Skeletal muscle satellite cell (primary cell): ENCODE measurements at regions not wholly inside any gene's neighbourhood (a gene's known extent, or its start where the extent isn't known, plus 50 kb on each side); places are given as distances from the start of the nearest gene placed in this dataset.
"Not testable (repeated sequence)": the region's sequence is repeated elsewhere in the genome, so short reads cannot be mapped to it uniquely, and the experiment has no call there.

Source experiments
- H3K27me3 ChIP-seq: 2 replicates; pipeline ENCODE4 v1.7.0; 2013; ENCODE audit warnings: low read length; ENCODE audit not compliant: control insufficient read depth, insufficient read depth
- H3K36me3 ChIP-seq: 2 replicates; pipeline ENCODE4 v1.7.0; 2013; ENCODE audit warnings: mild to moderate bottlenecking, control low read depth, low read length; ENCODE audit not compliant: insufficient read depth
- H3K4me1 ChIP-seq: 2 replicates; pipeline ENCODE4 v1.7.0; 2013; ENCODE audit warnings: low read length; ENCODE audit not compliant: control insufficient read depth, insufficient read depth
- H3K4me2 ChIP-seq: 2 replicates; pipeline ENCODE4 v1.7.0; 2013; ENCODE audit warnings: mild to moderate bottlenecking, low read length
- H3K4me3 ChIP-seq: 2 replicates; pipeline ENCODE4 v1.7.0; 2013; ENCODE audit warnings: low read length
- H3K9ac ChIP-seq: 2 replicates; pipeline ENCODE4 v1.7.0; 2013; ENCODE audit warnings: mild to moderate bottlenecking, low read depth, low read length, moderate library complexity
- H3K9me3 ChIP-seq: replicated peaks from 2 replicates; pipeline ENCODE4 v1.7.0; 2013; ENCODE audit warnings: mild to moderate bottlenecking, control low read depth, low read length

DNA sequence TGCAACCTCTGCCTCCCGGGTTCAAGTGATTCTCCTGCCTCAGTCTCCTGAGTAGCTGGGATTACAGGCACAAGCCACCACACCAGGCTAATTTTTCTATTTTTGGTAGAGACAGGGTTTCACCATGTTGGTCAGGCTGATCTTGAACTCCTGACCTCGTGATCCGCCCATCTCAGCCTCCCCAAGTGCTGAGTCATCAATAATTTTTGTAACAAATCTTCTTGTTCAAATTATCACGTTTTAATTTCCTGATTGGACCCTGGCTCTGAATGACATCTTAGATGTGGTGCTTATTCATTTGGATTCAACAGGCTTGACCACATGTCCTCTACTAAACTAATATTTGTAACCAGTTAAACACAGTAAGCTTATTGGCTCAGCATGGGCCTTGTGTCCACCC lies 151.3 kb upstream of the TGFBR2 start:
- H3K9ac ChIP-seq, H3K4me3 ChIP-seq, H3K4me2 ChIP-seq, H3K9me3 ChIP-seq, H3K27me3 ChIP-seq, H3K4me1 ChIP-seq, H3K36me3 ChIP-seq: not testable (repeated sequence)

GRCh38 chr3:30455840-30456239 lies 150.6 kb upstream of the TGFBR2 start:
- Histone ChIP-seq H3K36me3 (no peaks in the 10 kb centered on the region), H3K4me1 (no peaks in the 10 kb centered on the region), H3K9ac (no peak overlapping the region), H3K4me2 (no peak overlapping the region), H3K27me3 (no peaks in the 10 kb centered on the region), H3K9me3 (no peaks in the 10 kb centered on the region), H3K4me3 (no peak overlapping the region)

DNA sequence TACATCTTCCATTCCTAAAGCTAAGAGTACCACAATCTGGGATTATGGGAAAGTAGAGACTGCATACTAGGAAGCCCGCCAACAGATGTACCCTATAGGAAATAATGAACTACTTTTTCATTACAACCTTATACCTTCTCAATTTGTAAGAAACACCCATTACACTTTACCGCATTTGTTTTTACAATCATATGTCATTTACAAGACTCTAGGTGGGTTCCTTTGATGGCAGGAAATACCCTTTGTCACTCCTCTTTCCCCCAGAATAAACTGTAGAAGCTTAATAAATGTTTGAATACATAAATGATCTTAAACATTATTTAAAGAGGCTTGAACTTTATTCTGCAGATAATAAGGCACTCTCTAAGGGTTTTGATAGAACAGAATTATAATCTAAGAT lies 150.1 kb upstream of the TGFBR2 start:
- Histone ChIP-seq H3K27me3 (no peaks in the 10 kb centered on the region), H3K4me1 (no peaks in the 10 kb centered on the region), H3K4me2 (no peak overlapping the region)

GRCh38 chr3:30457081-30457480 lies 149.3 kb upstream of the TGFBR2 start:
- no peaks in the 10 kb centered on the region for H3K36me3 ChIP-seq
- H3K4me1 ChIP-seq: peaks cover 2% of the 10 kb centered on the region
- H3K27me3 ChIP-seq: no peaks in the 10 kb centered on the region

More for the DNA sequence above, 150.1 kb upstream of the TGFBR2 start:
- no peaks in the 10 kb centered on the region for H3K36me3 ChIP-seq
- no peak overlapping the region for H3K4me3 ChIP-seq
- H3K9ac ChIP-seq: no peak overlapping the region
- no peaks in the 10 kb centered on the region for H3K9me3 ChIP-seq

DNA sequence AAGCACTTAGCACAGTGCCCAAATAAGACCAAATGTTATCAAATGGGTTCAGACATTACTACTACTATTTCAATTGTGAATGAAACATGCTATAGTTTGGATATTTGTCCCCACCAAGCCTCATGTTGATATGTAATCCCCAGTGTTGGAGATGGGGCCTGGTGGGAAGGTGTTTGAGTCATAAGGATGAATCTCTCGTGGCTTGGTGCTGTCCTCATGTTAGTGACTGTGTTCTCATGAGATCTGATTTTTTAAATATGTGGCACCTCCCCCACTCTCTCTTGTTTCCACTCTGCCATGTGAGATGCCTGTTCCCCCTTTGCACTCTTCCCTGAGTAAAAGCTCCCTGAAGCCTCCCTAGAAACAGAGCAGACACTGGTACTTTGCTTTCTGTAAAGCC lies 148.7 kb upstream of the TGFBR2 start:
- Histone ChIP-seq H3K4me3 (no peak overlapping the region), H3K4me1 (peaks cover 8% of the 10 kb centered on the region), H3K9ac (no peak overlapping the region), H3K9me3 (no peaks in the 10 kb centered on the region), H3K27me3 (no peaks in the 10 kb centered on the region), H3K36me3 (no peaks in the 10 kb centered on the region), H3K4me2 (no peak overlapping the region)

More at GRCh38 chr3:30457081-30457480, 149.3 kb upstream of the TGFBR2 start:
- H3K9ac ChIP-seq: no peak overlapping the region
- H3K4me3 ChIP-seq: no peak overlapping the region
- H3K4me2 ChIP-seq: no peak overlapping the region
- no peaks in the 10 kb centered on the region for H3K9me3 ChIP-seq

DNA sequence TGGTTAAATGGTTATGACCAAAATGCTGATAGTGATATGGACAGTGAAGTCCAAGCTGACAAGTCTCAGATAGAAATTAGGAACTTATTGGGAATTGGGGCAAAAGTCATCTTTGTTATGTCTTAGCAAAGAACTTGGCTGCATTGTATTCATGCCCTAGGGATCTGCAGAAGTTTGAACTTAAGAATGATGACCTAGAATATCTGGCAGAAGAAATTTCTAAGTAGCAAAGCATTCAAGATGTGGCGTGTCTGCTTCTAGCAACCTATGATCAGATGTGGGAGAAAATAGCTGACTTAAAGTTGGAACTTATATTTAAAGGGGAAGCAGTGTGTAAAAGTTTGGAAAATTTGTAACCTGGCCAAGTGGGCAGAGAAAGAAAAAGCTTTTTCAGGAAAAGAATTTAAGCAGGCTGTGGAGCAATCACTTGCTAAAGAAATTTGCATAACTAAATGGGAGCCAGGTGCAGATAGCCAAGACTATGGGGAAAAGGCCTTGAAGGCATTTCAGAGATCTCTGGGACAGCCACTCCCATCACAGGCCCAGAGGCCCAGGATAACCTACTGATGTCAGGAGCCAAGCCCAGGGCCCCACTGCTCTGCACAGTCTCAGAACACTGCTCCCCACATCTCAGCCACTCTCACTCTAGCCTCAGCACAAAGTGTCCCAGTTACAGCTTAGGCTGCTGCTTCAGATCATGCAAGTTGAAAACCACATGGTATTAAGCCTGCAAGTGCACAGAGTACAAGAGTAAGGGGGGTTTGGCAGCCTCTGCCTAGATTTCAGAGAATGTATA lies 147.8 kb upstream of the TGFBR2 start:
- Histone ChIP-seq H3K9ac (no peak overlapping the region), H3K4me1 (peaks cover 14% of the 10 kb centered on the region), H3K9me3 (no peaks in the 10 kb centered on the region), H3K4me2 (no peak overlapping the region), H3K36me3 (no peaks in the 10 kb centered on the region), H3K27me3 (no peaks in the 10 kb centered on the region), H3K4me3 (no peak overlapping the region)

GRCh38 chr3:30461311-30461710 lies 145.1 kb upstream of the TGFBR2 start:
- Histone ChIP-seq H3K4me1 (peaks cover 14% of the 10 kb centered on the region), H3K9me3 (no peaks in the 10 kb centered on the region), H3K9ac (no peak overlapping the region), H3K4me3 (no peak overlapping the region), H3K36me3 (no peaks in the 10 kb centered on the region), H3K4me2 (no peak overlapping the region), H3K27me3 (no peaks in the 10 kb centered on the region)

- Histone ChIP-seq H3K9me3 (no peaks in the 10 kb centered on the region), H3K4me1 (peaks cover 14% of the 10 kb centered on the region), H3K4me3 (no peak overlapping the region), H3K9ac (no peak overlapping the region), H3K4me2 (no peak overlapping the region), H3K27me3 (no peaks in the 10 kb centered on the region), H3K36me3 (no peaks in the 10 kb centered on the region)
Measured at GRCh38 chr3:30462721-30463470, 143.5 kb upstream of the TGFBR2 start.

- no peaks in the 10 kb centered on the region for H3K27me3 ChIP-seq
- H3K4me1 ChIP-seq: peaks cover 14% of the 10 kb centered on the region
- no peaks in the 10 kb centered on the region for H3K36me3 ChIP-seq
- H3K9me3 ChIP-seq: no peaks in the 10 kb centered on the region
- no peak overlapping the region for H3K4me2 ChIP-seq
- H3K9ac ChIP-seq: no peak overlapping the region
- H3K4me3 ChIP-seq: no peak overlapping the region
Measured at GRCh38 chr3:30464381-30464780, 142.0 kb upstream of the TGFBR2 start.

DNA sequence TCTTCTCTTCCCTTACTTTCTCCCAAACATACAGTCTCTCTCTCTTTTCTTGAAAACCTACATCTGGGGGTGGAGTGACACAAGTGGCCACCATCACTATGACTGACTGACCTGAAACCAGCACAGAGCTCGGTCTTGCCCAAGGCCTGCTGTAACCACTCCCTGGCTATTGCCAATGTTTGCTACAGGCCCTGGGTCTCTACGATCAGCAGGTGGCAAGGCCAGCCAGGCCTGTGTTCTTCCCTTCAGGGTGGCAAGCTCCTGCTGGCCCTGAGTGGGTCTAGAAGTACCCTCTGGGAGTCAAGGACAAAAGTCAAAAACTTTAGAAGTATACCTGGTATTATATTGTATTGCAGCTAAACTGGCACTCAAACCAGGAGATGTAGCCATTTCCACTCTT lies 140.9 kb upstream of the TGFBR2 start:
- no peak overlapping the region for H3K9ac ChIP-seq
- no peaks in the 10 kb centered on the region for H3K36me3 ChIP-seq
- no peak overlapping the region for H3K4me2 ChIP-seq
- H3K4me3 ChIP-seq: no peak overlapping the region
- H3K27me3 ChIP-seq: no peaks in the 10 kb centered on the region
- no peaks in the 10 kb centered on the region for H3K9me3 ChIP-seq
- peaks cover 16% of the 10 kb centered on the region for H3K4me1 ChIP-seq

GRCh38 chr3:30467596-30468238 lies 138.7 kb upstream of the TGFBR2 start:
- Histone ChIP-seq H3K4me3 (no peak overlapping the region), H3K27me3 (no peaks in the 10 kb centered on the region), H3K4me1 (peaks cover 24% of the 10 kb centered on the region), H3K36me3 (no peaks in the 10 kb centered on the region), H3K9me3 (no peaks in the 10 kb centered on the region), H3K9ac (no peak overlapping the region), H3K4me2 (no peak overlapping the region)
